ENCODE measurements at regions not wholly inside any gene's neighbourhood (a gene's known extent, or its start where the extent isn't known, plus 50 kb on each side); places are given as distances from the start of the nearest gene placed in this dataset.
"Not testable (repeated sequence)": the region's sequence is repeated elsewhere in the genome, so short reads cannot be mapped to it uniquely, and the experiment has no call there.

DNA sequence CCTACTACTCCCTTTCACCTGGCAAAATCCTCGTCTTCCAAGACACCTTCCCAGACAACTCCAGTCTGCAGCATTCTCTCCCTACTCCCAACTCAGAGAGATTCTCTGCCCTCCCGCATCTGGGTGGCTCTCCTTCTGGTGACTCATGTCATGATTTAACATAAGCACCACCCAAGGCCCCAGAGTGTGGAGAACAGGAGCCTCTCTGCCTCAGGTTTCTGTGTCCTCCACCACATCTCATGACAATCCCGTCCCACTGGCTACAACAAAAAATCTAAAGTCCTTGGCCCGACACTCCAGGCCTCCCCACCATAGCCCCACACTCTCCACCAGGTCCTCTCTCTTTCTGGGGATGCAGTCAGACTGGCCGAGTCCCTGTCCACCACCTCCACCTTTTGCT is 197.1 kb downstream of the BCL11A start:
- no peak for DNase-seq

DNA sequence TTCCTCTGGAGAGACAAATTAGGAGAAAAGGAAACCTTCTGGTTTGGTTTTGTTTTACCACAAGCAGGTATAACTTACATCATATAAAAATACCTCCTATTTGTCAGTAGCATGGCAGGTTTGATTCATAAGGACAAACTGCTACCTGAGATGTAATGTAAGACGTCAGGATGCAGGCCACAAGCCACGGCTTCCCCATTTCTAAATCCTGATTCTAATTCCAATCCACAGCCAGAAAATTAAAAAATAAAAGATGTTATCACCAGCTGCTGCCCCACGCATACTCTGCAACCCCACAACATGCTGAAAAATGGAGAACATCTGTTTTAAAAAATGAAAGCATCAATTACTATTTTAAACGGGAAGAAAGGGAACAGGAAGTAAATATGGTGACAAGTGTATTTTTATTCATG is 197.6 kb downstream of the BCL11A start:
- no peak for DNase-seq

DNA sequence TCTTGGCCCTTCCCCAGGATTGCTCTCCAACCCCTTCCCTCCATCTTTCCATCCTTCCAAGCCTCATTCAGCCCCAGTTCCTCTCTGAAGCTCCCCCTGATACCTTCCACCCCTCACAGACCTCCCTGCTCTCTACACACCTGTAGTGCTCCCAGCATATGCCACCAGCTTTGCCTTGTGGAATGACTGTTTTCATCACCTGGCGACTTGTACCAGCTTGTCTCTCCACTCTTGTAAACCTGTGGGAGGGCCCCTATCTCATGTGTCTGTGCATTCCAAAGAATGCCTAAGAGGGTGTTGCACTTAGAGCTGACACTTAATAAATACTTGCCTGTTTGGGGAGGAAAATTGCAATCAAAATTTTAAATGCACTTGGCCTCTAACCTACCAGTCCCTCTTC is 198.7 kb downstream of the BCL11A start:
- DNase-seq = no peak

DNA sequence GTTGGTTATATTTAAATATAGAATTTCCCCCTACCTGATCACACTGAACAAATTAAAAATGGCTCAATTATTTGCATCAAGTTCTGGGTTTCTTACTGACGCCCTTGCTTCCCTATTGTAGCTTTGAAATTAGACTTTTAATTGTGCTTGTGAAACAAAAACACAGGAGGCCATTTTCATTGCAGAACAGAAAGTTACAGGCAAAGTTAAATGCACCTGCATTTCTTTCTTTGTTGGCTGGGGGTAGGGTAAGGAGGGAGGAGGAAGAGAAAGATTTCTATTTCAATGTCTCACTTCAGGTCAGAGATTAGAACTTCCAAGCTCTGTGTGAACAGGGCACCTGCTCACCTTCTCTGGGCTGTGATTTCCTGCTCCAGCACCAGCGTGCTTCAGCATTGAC is 199.6 kb downstream of the BCL11A start:
- no peak for DNase-seq

DNA sequence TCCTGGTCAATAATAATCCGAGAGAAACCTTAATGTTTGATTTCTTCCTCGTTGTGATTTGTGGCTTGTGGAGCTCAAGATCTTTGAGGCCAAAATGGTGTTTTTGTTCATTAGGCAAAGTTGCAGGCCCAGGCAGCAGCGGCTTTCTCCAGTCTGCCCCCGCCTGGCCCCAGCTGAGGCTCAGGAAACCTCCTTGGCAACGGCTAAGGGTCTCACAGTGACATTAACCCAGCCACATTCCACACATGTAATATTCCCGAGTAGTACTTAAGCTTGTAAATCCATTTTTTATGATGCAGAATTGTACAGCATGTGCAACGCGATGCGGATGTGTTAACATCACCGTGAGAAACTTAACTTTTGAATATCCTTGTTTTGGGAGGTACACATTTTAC is 200.1 kb downstream of the BCL11A start:
- DNase-seq = no peak

DNA sequence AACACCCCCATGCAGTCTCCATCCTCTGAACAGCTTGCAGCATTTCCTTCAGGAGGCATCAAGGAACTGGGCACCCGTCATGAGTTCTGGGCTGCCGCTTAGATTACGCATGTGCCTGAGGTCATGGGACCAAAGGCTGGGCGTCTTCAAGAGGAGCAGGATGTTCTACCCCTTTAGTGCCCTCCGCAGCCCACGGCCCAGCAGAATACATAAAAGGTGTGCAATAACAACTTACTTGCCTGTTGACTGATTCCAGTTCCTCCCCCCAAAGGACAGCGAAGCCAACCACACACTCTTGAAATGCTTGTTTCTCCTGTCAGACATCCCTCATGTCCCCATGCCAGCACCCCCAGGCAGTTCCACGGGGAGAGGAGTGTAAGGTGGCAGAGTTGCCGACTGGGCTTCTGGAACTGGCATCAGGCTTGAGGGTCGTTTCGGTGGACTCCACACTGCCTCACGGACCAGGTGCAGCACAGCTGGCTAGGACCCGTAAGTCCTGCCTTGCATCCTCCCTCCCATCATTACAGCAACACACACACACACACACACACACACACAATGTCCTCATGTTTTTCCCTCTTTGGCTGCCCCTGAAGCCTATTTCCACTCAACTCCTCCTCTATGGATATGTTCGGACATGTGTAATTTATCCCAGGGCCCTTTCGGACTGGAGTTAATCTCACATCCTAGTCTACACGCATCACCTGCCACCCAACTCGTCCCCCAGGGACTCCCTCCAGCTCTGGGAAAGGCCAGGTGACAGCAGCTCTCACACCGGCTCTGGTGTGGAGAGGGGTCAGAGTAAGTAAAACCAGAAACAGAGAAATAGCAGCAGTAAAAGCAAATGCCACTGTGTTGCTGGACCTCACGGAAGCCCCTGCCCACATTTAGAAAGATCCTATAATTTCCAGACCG is 200.7 kb downstream of the BCL11A start:
- no peak for DNase-seq

DNA sequence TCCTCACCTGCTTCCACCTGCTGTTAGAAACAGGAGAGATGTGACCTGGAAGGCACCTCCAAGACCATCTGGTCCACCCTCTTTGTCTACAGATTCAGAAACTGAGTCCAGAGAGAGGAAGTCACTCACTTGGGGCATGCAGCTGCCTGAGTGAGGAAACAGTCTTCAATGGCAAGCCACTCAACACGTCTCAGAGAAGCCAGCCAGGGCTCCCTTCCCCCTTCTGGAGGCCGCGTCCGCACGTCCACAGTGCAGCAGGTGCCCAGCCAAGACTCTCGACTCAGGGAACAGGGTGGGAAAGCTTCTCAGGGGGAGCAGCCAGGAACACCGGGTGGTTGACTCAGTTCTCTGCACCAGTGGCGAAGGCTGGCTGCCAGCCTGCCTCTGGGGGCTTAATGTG is 201.7 kb downstream of the BCL11A start:
- DNase-seq = no peak

DNA sequence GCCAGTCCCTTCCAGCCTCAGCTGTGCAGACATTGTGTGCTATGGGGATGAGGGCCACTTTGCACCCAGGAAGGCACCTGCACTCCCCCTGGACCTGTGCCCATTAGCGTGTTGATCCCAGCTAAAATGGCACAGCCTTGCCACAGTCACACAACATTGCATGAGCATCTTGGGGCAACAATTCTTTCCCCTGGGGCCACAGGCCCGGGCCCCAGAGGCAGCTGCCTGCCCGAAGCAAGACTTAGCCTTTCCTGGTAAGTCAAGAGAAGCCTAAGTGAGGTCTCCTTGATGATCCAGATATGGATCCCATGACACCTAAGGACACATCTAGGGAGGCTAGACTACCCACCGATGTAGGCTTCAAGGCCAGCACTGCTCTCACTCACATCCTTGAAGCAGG is 202.1 kb downstream of the BCL11A start:
- DNase-seq = no peak

DNA sequence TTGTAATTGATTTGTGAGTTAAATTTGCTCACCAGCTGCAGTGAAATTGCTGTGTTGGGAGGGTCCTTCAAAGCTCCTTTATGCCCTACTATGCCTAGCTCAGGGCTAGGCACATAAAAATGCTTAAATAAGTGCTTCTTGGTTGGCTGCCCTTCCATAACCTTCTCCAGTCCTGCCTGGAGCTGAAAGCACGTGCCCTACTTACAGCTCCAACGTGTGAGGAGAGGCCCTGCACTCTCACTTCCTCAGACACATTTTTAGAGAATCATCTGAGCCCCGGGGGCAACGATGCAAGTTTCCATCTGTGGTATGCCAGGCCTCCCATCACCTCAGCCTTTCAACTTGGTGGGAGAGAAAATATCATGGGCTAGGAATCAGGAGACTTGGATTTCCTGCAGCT is 202.7 kb downstream of the BCL11A start:
- no peak for DNase-seq

DNA sequence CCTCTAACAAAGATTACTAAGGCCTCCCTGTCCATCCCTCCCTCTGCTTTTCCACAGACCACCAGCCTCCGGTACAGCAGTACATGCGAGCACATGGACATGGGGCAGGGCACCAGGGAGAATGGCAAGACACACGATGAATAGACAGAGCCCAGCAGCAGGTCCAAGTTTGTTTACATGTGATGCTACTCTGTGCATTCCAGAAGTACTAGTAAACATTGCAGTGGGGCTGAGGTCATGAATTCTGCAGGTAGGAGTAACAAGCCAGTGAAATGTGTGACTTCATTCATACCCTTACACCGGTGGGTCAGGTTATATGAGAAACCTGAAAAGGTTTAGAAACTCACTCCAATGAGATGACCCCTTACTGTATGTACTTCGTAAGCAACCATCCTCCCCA is 205.7 kb downstream of the BCL11A start:
- no peak for DNase-seq

DNA sequence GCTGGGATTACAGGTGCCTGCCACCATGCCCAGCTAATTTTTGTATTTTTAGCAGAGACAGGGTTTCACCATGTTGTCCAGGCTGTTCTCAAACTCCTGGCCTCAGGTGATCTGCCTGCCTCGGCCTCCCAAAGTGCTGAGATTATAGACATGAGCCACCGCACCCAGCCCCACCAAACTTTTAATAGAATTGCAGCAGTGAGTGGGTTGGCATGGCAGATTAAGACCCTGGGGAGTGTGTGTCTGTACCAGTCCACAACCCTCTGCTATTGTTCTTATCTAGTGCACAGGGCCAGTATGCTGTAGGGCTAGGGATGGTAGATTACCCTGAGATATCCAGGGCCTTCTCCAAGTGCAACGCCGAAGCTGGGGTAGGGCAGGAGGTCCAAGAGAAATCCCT is 211.0 kb downstream of the BCL11A start:
- not testable (repeated sequence) for DNase-seq

DNA sequence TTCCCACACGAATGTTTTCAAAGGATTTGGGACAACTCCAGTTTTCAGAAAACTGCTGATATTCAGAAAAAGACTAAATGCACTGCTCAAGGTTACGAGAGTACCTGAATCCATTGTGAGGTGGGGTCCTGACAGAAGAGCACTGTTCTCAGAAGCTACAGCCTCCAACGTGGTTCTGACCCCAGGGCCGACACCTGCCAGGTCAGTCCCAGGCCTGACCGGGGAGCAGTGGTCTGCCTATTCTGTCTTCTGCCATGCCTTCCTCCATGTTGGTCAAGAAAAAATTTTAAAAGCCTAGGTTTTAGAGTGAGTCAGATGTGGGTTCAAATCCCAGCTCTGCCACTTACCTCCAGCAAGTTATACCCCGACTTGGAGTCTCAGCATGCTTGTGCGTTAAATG is 212.3 kb downstream of the BCL11A start:
- no peak for DNase-seq

DNA sequence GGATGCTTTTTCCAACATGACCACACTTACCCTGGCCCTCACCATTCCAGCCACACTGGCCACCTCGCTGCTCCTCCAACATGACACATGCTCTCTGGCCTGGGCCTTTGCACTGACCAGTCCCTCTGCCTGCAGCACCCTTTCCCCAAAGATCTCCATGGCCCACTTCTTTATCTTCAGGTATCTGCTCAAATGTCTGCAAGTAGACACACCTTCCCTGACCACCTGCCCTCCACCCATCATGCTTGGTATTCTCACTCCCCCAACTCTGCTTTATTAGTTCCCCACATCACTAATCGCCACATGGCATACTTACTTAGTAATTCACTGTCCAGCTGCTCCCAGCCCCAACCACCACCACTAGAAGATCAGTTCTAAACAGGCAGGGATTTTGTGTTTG is 214.2 kb downstream of the BCL11A start:
- DNase-seq = no peak

DNA sequence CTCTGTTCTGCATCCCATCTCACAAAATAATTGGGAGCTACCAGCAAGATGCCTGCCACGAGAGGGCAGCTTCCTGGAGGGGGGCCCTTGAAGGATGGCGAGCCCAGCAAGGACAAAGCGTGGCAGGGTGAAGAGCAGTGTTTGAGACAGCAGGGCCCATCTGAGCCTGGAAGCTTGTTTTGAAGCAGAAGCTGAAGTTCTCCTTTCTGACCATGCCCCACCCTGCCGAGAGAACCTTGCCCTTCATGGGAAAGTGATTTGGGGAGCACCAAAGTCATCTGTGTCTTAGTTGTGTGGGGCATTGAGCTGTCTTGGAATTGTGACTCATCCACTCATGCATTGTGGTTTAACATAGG is 216.3 kb downstream of the BCL11A start:
- DNase-seq = peak; percentile 2

DNA sequence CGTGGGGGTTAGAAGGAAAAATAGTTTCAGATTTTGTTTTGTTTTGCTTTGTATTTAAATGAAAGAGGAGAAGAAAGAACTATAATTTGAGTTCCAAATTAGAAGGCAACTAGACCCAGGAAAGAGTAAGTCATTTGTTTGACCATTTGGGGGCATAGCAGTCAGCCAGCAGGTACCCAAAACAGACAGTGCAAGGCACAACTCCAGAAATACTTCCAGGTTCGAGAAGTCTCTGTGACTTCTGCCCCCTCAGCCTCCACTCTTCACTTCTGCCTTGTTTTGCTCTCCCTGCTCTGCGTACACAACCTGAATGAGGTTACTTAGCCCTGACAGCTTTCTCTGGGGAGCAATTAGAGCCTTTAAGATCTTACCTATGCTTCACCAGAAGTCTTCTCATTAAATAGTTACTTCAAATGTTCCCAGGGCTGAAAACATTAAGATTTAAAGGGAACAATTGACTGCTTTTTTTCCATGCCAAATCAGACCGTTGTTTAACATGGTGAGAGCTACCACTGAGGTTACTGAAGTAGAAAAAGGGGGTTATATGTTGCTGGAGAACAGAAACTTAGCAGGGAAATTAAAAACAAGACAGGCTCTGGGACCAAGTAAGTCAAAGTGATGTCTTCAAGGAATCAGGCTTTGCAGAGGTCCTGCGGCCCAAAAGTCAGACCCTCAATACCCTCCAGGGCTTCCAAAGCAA is 216.9 kb downstream of the BCL11A start:
- DNase-seq = no peak

DNA sequence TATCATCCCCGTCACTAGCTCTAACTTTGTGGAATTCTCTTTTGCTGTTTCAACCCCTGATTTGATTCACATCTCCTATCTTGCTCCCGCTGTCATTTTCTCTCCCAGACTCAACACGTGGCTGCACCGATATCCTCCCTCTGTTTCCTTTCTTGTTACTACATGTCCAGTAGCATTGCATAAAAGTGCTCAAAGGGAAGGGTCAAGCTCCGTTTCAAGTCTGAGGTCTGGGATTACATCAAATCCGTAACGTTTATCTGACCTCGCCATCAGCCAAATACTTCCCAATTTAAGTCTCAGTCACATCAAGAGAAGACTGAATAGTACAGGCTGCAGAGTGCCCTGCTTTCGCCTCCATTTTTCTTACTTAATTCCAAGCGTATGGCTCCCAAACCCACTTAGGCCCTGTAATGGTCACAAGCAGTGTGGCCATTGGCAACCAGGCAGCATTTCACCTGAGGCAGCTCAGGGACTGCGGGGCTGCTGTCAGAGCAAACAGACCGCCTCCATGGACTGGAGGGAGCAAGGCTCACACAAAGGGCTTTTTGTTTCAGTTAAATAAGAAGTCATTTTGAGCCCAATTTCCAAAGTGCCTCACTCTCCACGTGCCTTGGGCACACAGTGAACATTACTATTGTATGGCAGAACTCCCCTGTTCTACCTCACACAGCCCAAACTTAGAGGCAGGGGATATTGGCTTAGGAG is 217.8 kb downstream of the BCL11A start:
- no peak for DNase-seq

DNA sequence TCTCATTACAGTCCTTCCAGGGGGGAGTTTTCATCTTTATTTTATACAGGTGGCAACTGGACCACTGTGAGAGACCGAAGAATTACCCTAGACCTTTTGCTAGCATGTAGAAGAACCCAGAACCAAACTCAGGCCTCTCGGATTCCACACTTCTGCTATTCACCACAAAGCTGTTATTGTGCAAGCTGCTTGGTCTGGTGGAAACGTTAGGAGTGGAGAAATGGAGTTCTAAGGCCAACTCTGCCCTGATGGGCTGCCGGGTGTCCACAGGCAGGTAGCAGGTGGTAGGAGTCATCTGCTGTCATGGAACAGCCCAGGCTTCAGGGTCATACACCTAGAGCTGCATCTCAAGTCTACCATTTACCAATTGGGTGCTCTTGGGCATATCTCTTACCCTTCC is 218.8 kb downstream of the BCL11A start:
- DNase-seq = no peak

DNA sequence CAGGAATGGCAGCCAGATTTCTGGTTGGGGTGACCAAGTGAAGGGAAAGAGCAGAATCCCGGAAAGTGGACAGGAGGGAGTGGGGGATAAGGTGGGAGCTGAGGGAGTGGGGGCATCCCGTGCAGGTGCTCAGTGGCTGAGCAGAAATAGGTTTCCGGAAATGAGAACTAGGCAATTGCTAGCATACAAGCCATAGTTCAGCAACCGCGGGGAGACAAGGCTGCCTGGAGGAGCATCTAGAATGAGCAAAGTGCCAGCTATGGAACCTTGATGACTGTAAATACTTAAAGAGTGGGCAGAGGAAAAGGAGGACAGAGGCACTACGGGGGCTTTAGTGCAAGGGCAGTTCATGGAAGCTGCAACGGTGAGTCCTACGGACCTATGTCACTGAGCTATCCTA is 220.2 kb downstream of the BCL11A start:
- no peak for DNase-seq

DNA sequence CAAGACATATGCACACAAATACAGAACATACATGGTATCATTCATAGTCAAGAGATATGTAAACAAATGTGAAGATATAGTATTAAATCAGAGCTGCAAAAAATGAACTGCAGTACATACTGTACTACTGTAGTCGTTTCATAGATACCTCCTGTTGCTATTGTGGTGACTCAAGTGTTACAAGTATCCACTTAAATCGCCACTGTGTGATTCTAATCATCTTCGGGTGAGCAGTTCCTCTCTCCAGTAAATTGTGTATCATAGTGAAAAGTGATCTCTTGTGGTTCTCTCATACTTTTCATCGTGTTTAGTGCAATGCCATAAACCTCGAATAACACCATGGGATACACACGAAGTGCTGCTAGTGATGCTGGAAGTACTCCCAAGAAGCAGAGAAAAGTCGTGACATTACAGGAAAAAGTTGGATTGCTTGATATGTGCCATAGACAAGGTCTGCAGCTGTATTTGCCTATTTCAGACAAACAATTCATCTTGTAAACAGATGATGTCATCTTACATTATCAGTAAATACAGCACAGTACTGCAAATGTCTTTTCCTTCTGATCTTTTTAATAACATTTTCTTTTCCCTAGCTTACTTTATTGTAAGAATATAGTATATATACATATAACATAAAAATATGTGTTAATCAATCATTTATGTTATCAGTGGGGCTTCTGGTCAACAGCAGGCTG is 222.2 kb downstream of the BCL11A start:
- no peak for DNase-seq

DNA sequence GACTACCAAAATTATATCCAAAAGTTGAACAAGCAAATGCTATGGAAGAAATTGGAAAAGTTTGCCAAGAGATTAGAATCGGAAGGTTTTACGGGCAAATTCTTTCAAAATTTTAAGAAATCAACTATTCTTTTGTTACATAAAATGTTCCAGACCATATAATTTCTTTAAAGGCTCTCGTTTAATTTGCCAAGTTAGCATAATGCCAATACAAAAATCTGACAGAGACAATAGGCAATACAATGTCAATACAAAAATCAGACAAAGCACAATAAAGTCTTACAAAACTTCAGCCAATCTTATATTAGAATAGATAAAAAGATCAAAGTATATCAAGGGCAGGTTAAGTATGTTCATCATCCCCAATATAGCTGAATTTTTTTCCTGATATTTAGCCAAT is 224.2 kb downstream of the BCL11A start:
- no peak for DNase-seq

DNA sequence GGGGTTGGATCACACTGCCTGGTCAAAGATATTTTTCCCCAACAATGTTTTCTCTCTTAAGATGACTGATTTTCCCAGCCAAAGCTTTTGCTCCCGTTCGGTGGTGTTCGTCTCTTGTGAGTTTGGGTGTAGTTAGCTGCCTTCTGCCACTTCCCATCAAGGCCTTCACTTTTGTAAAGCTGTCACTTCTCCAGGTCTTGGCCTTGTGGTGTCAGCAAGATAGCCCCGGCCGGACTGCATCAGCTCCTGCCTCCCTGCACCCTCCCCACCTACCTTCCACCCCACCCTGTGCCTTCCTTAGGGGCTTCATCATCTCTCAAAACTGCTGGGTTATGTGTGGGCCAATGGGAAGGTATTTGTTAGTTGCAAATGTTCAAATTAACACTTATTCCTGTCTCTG is 228.9 kb downstream of the BCL11A start:
- DNase-seq = no peak

DNA sequence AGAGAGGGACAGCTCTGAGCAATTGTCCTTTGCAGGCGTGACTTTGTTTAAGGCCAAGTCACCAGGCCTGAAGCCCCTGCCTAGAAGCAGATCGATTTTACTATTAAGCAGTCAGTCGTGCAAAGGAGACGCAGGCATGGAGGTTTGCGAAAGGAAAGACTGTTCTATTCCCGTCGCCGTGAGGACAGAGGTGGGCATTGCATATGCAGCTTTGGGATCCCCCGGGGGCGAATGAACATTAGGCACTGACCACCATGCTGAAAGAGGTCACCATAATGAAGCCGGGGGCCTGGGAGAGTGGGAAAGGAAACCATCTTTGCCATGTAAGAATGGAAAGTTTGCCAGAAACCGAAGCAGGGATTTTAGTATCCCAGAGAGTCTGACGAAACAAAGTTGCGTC is 231.6 kb downstream of the BCL11A start:
- DNase-seq = no peak

DNA sequence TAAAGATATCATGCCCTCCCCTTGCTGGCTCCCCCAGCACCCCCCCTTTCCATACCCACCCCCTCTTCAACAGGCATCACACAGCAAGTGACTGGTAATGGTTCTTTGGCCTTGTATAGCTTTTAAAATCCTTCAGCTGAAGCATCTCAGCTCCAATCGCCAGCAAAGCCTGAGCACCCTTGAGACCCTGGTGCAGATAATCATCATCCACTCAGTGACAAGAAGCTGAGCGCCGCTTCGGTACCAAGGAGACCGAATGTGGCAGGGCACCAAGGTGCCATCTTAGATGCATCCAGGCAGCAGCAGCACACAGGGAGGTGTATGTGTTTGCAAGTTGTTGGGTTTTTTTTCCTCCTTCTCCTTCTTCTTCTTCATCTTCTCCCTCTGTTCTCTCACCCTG is 232.7 kb downstream of the BCL11A start:
- no peak for DNase-seq
